D721Med (cell line): ENCODE measurements at regions not wholly inside any gene's neighbourhood (a gene's known extent, or its start where the extent isn't known, plus 50 kb on each side); places are given as distances from the start of the nearest gene placed in this dataset.

Experiments used
- DNase-seq: peaks from one replicate; pipeline ENCODE4 v3.0.0; 2011; ENCODE audit warnings: low spot score; ENCODE audit not compliant: insufficient read length
- FAIRE-seq: peaks from 2 replicates; lab custom pipeline; 2011; peaks lifted over from hg19 to GRCh38; lab: Jason Lieb, UNC
- CTCF ChIP-seq: IDR thresholded peaks from 2 replicates; pipeline ENCODE4 v1.5.1; 2012; ENCODE audit warnings: mild to moderate bottlenecking, control low read depth; ENCODE audit not compliant: insufficient read depth; ENCODE audit errors: missing control alignments

- TF ChIP-seq CTCF = no peak
- DNase-seq = no peak
- FAIRE-seq = no peak
Observed at GRCh38 chr4:128386761-128387599, 99.4 kb upstream of the PGRMC2 start.

GRCh38 chr4:128385683-128386304 is 98.2 kb upstream of the PGRMC2 start:
- no peak for TF ChIP-seq CTCF
- DNase-seq (no peak), FAIRE-seq (no peak)

- FAIRE-seq = no peak
- no peak for DNase-seq
- TF ChIP-seq CTCF = no peak
Observed at GRCh38 chr4:128384765-128385598, 97.4 kb upstream of the PGRMC2 start.

GRCh38 chr4:128384091-128384520 is 96.5 kb upstream of the PGRMC2 start:
- TF ChIP-seq CTCF = no peak
- no peak for FAIRE-seq
- DNase-seq = no peak

- DNase-seq = no peak
- TF ChIP-seq CTCF = no peak
Observed at GRCh38 chr4:128381748-128382559, 94.3 kb upstream of the PGRMC2 start.

GRCh38 chr4:128380306-128380705 is 92.7 kb upstream of the PGRMC2 start:
- FAIRE-seq (no peak), DNase-seq (no peak)
- no peak for TF ChIP-seq CTCF

More at GRCh38 chr4:128381748-128382559, 94.3 kb upstream of the PGRMC2 start:
- FAIRE-seq = no peak
